Kidney tubule cell (primary cell): ENCODE measurements at regions not wholly inside any gene's neighbourhood (a gene's known extent, or its start where the extent isn't known, plus 50 kb on each side); places are given as distances from the start of the nearest gene placed in this dataset.

ENCODE experiments used
- DNase-seq: peaks from one replicate; pipeline ENCODE4 v3.0.0-alpha.2; 2018; ENCODE audit warnings: low spot score

GRCh38 chr1:201589186-201589585, 50.3 kb downstream of the NAV1 start:
- DNase-seq, result no peak

- no peak for DNase-seq
Measured at GRCh38 chr1:201590474-201590873, 51.5 kb downstream of the NAV1 start.

- DNase-seq, result no peak
Measured at GRCh38 chr1:201591348-201591747, 52.4 kb downstream of the NAV1 start.

GRCh38 chr1:201591981-201592380, 53.1 kb downstream of the NAV1 start:
- no peak for DNase-seq

GRCh38 chr1:201593200-201593921, 54.4 kb downstream of the NAV1 start:
- peak; percentile 69 for DNase-seq

GRCh38 chr1:201594575-201595245, 55.8 kb downstream of the NAV1 start:
- DNase-seq, result no peak

- DNase-seq, result no peak
Measured at GRCh38 chr1:201595381-201595780, 56.5 kb downstream of the NAV1 start.

- DNase-seq, result no peak
Measured at GRCh38 chr1:201596101-201596868, 57.4 kb downstream of the NAV1 start.

GRCh38 chr1:201597551-201598230, 58.8 kb downstream of the NAV1 start:
- peak; percentile 43 for DNase-seq

- DNase-seq, result no peak
Measured at GRCh38 chr1:201598396-201598795, 59.5 kb downstream of the NAV1 start.

GRCh38 chr1:201598973-201599372, 60.0 kb downstream of the NAV1 start:
- no peak for DNase-seq

GRCh38 chr1:201599548-201599947, 60.6 kb downstream of the NAV1 start:
- no peak for DNase-seq

GRCh38 chr1:201602413-201603265, 63.7 kb downstream of the NAV1 start:
- peak; percentile 91 for DNase-seq

GRCh38 chr1:201603613-201604232, 64.8 kb downstream of the NAV1 start:
- peak; percentile 89 for DNase-seq

- DNase-seq, result no peak
Measured at GRCh38 chr1:201605385-201606010, 66.6 kb downstream of the NAV1 start.

- DNase-seq, result no peak
Measured at GRCh38 chr1:201606096-201606495, 67.2 kb downstream of the NAV1 start.

GRCh38 chr1:201606623-201607022, 67.7 kb downstream of the NAV1 start:
- DNase-seq, result no peak

- DNase-seq, result peak; percentile 5
Measured at GRCh38 chr1:201608635-201609395, 69.9 kb downstream of the NAV1 start.

- no peak for DNase-seq
Measured at GRCh38 chr1:201609661-201610318, 70.9 kb downstream of the NAV1 start.
